ENCODE measurements at regions not wholly inside any gene's neighbourhood (a gene's known extent, or its start where the extent isn't known, plus 50 kb on each side); places are given as distances from the start of the nearest gene placed in this dataset.

- Mint-ChIP-seq H3K4me3 (no peak overlapping the region), H3K36me3 (ENCODE audit: insufficient read depth) (no peaks in the 10 kb centered on the region), H3K27me3 (peaks cover 32 to 34% of the 10 kb centered on the region in 2 donors), H3K27ac (no peak overlapping the region), H3K9me3 (no peaks in the 10 kb centered on the region), H3K4me1 (ENCODE audit: low read depth in 2 of 2) (no peaks in the 10 kb centered on the region)
- DNase-seq (no peak), ATAC-seq (replicated peaks) (no peak)
These were observed 88.0 kb upstream of the MAN2A1 start for GRCh38 chr5:109601736-109602135.

- ATAC-seq (replicated peaks) = no peak
- DNase-seq = no peak
- Mint-ChIP-seq H3K36me3 (ENCODE audit: insufficient read depth) (no peaks in the 10 kb centered on the region), H3K4me3 (no peak overlapping the region), H3K27me3 (peaks cover 18 to 27% of the 10 kb centered on the region in 2 donors), H3K9me3 (no peaks in the 10 kb centered on the region), H3K27ac (no peak overlapping the region), H3K4me1 (ENCODE audit: low read depth in 2 of 2) (no peaks in the 10 kb centered on the region)
These were observed 91.8 kb upstream of the MAN2A1 start for GRCh38 chr5:109597893-109598292.

GRCh38 chr5:109594217-109594616, 95.5 kb upstream of the MAN2A1 start:
- H3K27me3 Mint-ChIP-seq = peaks cover 2 to 9% of the 10 kb centered on the region in 2 donors
- no peak overlapping the region for H3K27ac Mint-ChIP-seq
- H3K9me3 Mint-ChIP-seq = no peaks in the 10 kb centered on the region
- no peak for DNase-seq
- H3K36me3 Mint-ChIP-seq (ENCODE audit: insufficient read depth) = no peaks in the 10 kb centered on the region
- H3K4me3 Mint-ChIP-seq = no peak overlapping the region
- ATAC-seq (replicated peaks) = no peak
- H3K4me1 Mint-ChIP-seq (ENCODE audit: low read depth in 2 of 2) = peaks cover 0 to 6% of the 10 kb centered on the region in 2 donors

GRCh38 chr5:109590799-109591198, 98.9 kb upstream of the MAN2A1 start:
- DNase-seq (no peak), ATAC-seq (replicated peaks) (no peak)
- Mint-ChIP-seq H3K4me3 (no peak overlapping the region), H3K27me3 (peaks cover 0 to 2% of the 10 kb centered on the region in 2 donors), H3K9me3 (no peaks in the 10 kb centered on the region), H3K4me1 (ENCODE audit: low read depth in 2 of 2) (peaks cover 0 to 6% of the 10 kb centered on the region in 2 donors), H3K36me3 (ENCODE audit: insufficient read depth) (no peaks in the 10 kb centered on the region), H3K27ac (no peak overlapping the region)

- no peaks in the 10 kb centered on the region for H3K9me3 Mint-ChIP-seq
- peaks cover 0 to 6% of the 10 kb centered on the region in 2 donors for H3K4me1 Mint-ChIP-seq (ENCODE audit: low read depth in 2 of 2)
- no peak overlapping the region for H3K4me3 Mint-ChIP-seq
- DNase-seq (peak in 1 of 3 experiments; percentile 1), ATAC-seq (replicated peaks) (peak; percentile 26)
- peaks cover 0 to 10% of the 10 kb centered on the region in 2 donors for H3K27me3 Mint-ChIP-seq
- no peak overlapping the region for H3K27ac Mint-ChIP-seq
- H3K36me3 Mint-ChIP-seq (ENCODE audit: insufficient read depth) = no peaks in the 10 kb centered on the region
These were observed 99.7 kb upstream of the MAN2A1 start for GRCh38 chr5:109589986-109590385.

- peaks cover 0 to 6% of the 10 kb centered on the region in 2 donors for H3K4me1 Mint-ChIP-seq (ENCODE audit: low read depth in 2 of 2)
- H3K27me3 Mint-ChIP-seq = peaks cover 2 to 17% of the 10 kb centered on the region in 2 donors
- no peaks in the 10 kb centered on the region for H3K9me3 Mint-ChIP-seq
- H3K27ac Mint-ChIP-seq = no peak overlapping the region
- H3K4me3 Mint-ChIP-seq = no peak overlapping the region
- DNase-seq = no peak
- no peaks in the 10 kb centered on the region for H3K36me3 Mint-ChIP-seq (ENCODE audit: insufficient read depth)
- ATAC-seq (replicated peaks) = no peak
These were observed 100.5 kb upstream of the MAN2A1 start for GRCh38 chr5:109589239-109589638.

- Mint-ChIP-seq H3K36me3 (ENCODE audit: insufficient read depth) (no peaks in the 10 kb centered on the region), H3K9me3 (no peaks in the 10 kb centered on the region), H3K4me1 (ENCODE audit: low read depth in 2 of 2) (peaks cover 0 to 6% of the 10 kb centered on the region in 2 donors), H3K27me3 (peaks cover 6 to 17% of the 10 kb centered on the region in 2 donors), H3K4me3 (no peak overlapping the region), H3K27ac (peak overlapping the region in 1 of 2 donors; percentile 28)
- ATAC-seq (replicated peaks) (no peak), DNase-seq (no peak)
These were observed 101.3 kb upstream of the MAN2A1 start for GRCh38 chr5:109588281-109589035.

GRCh38 chr5:109584986-109585599, 104.6 kb upstream of the MAN2A1 start:
- Mint-ChIP-seq H3K4me3 (no peak overlapping the region), H3K27ac (no peak overlapping the region), H3K27me3 (peaks cover 6 to 35% of the 10 kb centered on the region in 2 donors), H3K4me1 (ENCODE audit: low read depth in 2 of 2) (peaks cover 0 to 3% of the 10 kb centered on the region in 2 donors), H3K36me3 (ENCODE audit: insufficient read depth) (no peaks in the 10 kb centered on the region), H3K9me3 (no peaks in the 10 kb centered on the region)
- DNase-seq (no peak), ATAC-seq (replicated peaks) (no peak)

- H3K36me3 Mint-ChIP-seq (ENCODE audit: insufficient read depth) = no peaks in the 10 kb centered on the region
- no peak overlapping the region for H3K27ac Mint-ChIP-seq
- no peaks in the 10 kb centered on the region for H3K4me1 Mint-ChIP-seq (ENCODE audit: low read depth in 2 of 2)
- DNase-seq (no peak), ATAC-seq (replicated peaks) (no peak)
- H3K4me3 Mint-ChIP-seq = no peak overlapping the region
- peaks cover 15 to 27% of the 10 kb centered on the region in 2 donors for H3K27me3 Mint-ChIP-seq
- H3K9me3 Mint-ChIP-seq = no peaks in the 10 kb centered on the region
These were observed 109.5 kb upstream of the MAN2A1 start for GRCh38 chr5:109580225-109580624.

GRCh38 chr5:109575506-109575905, 114.2 kb upstream of the MAN2A1 start:
- H3K36me3 Mint-ChIP-seq (ENCODE audit: insufficient read depth) = no peaks in the 10 kb centered on the region
- DNase-seq = no peak
- no peak overlapping the region for H3K4me3 Mint-ChIP-seq
- no peak overlapping the region for H3K27ac Mint-ChIP-seq
- no peak for ATAC-seq (replicated peaks)
- no peaks in the 10 kb centered on the region for H3K4me1 Mint-ChIP-seq (ENCODE audit: low read depth in 2 of 2)
- no peaks in the 10 kb centered on the region for H3K9me3 Mint-ChIP-seq
- peaks cover 15 to 17% of the 10 kb centered on the region in 2 donors for H3K27me3 Mint-ChIP-seq

GRCh38 chr5:109574985-109575384, 114.7 kb upstream of the MAN2A1 start:
- no peak overlapping the region for H3K4me3 Mint-ChIP-seq

GRCh38 chr5:109573766-109574165, 116.0 kb upstream of the MAN2A1 start:
- DNase-seq (no peak), ATAC-seq (replicated peaks) (no peak)
- H3K9me3 Mint-ChIP-seq = no peaks in the 10 kb centered on the region
- H3K4me1 Mint-ChIP-seq (ENCODE audit: low read depth in 2 of 2) = no peaks in the 10 kb centered on the region
- no peaks in the 10 kb centered on the region for H3K36me3 Mint-ChIP-seq (ENCODE audit: insufficient read depth)
- H3K27me3 Mint-ChIP-seq = peaks cover 15 to 17% of the 10 kb centered on the region in 2 donors
- no peak overlapping the region for H3K27ac Mint-ChIP-seq
- no peak overlapping the region for H3K4me3 Mint-ChIP-seq

More at GRCh38 chr5:109574985-109575384, 114.7 kb upstream of the MAN2A1 start:
- DNase-seq = no peak
- H3K27me3 Mint-ChIP-seq = peaks cover 15 to 17% of the 10 kb centered on the region in 2 donors
- ATAC-seq (replicated peaks) = no peak
- no peaks in the 10 kb centered on the region for H3K36me3 Mint-ChIP-seq (ENCODE audit: insufficient read depth)
- H3K27ac Mint-ChIP-seq = no peak overlapping the region
- no peaks in the 10 kb centered on the region for H3K9me3 Mint-ChIP-seq
- H3K4me1 Mint-ChIP-seq (ENCODE audit: low read depth in 2 of 2) = no peaks in the 10 kb centered on the region

GRCh38 chr5:109573256-109573655, 116.5 kb upstream of the MAN2A1 start:
- no peaks in the 10 kb centered on the region for H3K36me3 Mint-ChIP-seq (ENCODE audit: insufficient read depth)
- no peak for DNase-seq
- H3K27ac Mint-ChIP-seq = no peak overlapping the region
- no peaks in the 10 kb centered on the region for H3K4me1 Mint-ChIP-seq (ENCODE audit: low read depth in 2 of 2)
- no peak for ATAC-seq (replicated peaks)
- no peak overlapping the region for H3K4me3 Mint-ChIP-seq
- peaks cover 14 to 15% of the 10 kb centered on the region in 2 donors for H3K27me3 Mint-ChIP-seq
- no peaks in the 10 kb centered on the region for H3K9me3 Mint-ChIP-seq

- Mint-ChIP-seq H3K9me3 (no peaks in the 10 kb centered on the region), H3K4me1 (ENCODE audit: low read depth in 2 of 2) (no peaks in the 10 kb centered on the region), H3K36me3 (ENCODE audit: insufficient read depth) (no peaks in the 10 kb centered on the region), H3K27ac (no peak overlapping the region), H3K4me3 (no peak overlapping the region), H3K27me3 (peaks cover 8 to 27% of the 10 kb centered on the region in 2 donors)
- ATAC-seq (replicated peaks) (no peak), DNase-seq (no peak)
These were observed 117.9 kb upstream of the MAN2A1 start for GRCh38 chr5:109571785-109572184.

Measured in effector memory CD8-positive, alpha-beta T cell (primary cell).